K562 (cell line): ENCODE measurements at regions not wholly inside any gene's neighbourhood (a gene's known extent, or its start where the extent isn't known, plus 50 kb on each side); places are given as distances from the start of the nearest gene placed in this dataset.

Experiments
- ATAC-seq: fragments of 200-7000 bp; cut with Tn5 transposase; 3 replicates; pipeline ENCODE4 v1.9.1; 2020; ENCODE audit warnings: moderate library complexity
- BruUV-seq: library from RNA; stranded (reverse); fragments of 400-500 nt; replicated peaks from 2 replicates; lab custom pipeline; 2021; lab: Mats Ljungman, UMichigan
- CTCF ChIA-PET: fragments of 300-600 bp; formaldehyde crosslinking; extraction: SDS; loops from one replicate; lab custom pipeline; 2021; ENCODE audit warnings: low intra/inter-chr PET ratio; lab: Yijun Ruan, JAX
- POLR2A ChIA-PET: fragments of 300-600, 350-650 bp; sonication (Branson Sonifier 250); formaldehyde crosslinking; extraction: SDS; loops from one replicate; lab custom pipeline; 2021; ENCODE audit warnings: antibody characterized with exemption, inconsistent platforms; lab: Yijun Ruan, JAX
- DNase-seq, 4 experiments: peaks; one replicate each; pipeline versions ENCODE4 v3.0.0 to v3.0.0-alpha.2; 2011 to 2018; ENCODE audit warnings: low spot score in 3 of 4, mixed read lengths in 3 of 4; ENCODE audit errors: extremely low read depth in 1 of 4
- FAIRE-seq: peaks from 2 replicates; lab custom pipeline; 2011; peaks lifted over from hg19 to GRCh38; lab: Jason Lieb, UNC
- H2AFZ ChIP-seq: 2 replicates; pipeline ENCODE4 v1.6.0; 2011; ENCODE audit warnings: low read depth, low read length, control low read depth, inconsistent platforms
- H3K27ac ChIP-seq: fragments of 200-600 bp; 3 replicates; pipeline ENCODE4 v1.8.0; 2011; ENCODE audit warnings: low read depth, mild to moderate bottlenecking, control low read depth, inconsistent platforms, low read length, moderate library complexity, mixed read lengths; ENCODE audit errors: extremely low read depth
- H3K27me3 ChIP-seq, 2 experiments: fragments of 300-600 bp in 1 of 2; 2 replicates in 1 of 2; 3 replicates in 1 of 2; pipeline versions ENCODE4 v1.6.0 to v1.8.0; 2011; ENCODE audit warnings: inconsistent platforms in 2 of 2, low read length in 2 of 2, mild to moderate bottlenecking in 1 of 2, mixed read lengths in 1 of 2, moderate library complexity in 1 of 2; ENCODE audit not compliant: control insufficient read depth in 2 of 2, insufficient read depth in 2 of 2
- H3K36me3 ChIP-seq: fragments of 300-600 bp; 3 replicates; pipeline ENCODE4 v1.8.0; 2011; ENCODE audit warnings: mild to moderate bottlenecking, low read length, inconsistent platforms; ENCODE audit not compliant: control insufficient read depth, insufficient read depth
- H3K4me1 ChIP-seq, 2 experiments: fragments of 200-600 bp in 1 of 2; replicated peaks in 1 of 2; 2 replicates in 1 of 2; 3 replicates in 1 of 2; pipeline versions ENCODE4 v1.5.1 to v1.8.0; 2011; ENCODE audit warnings: inconsistent platforms in 2 of 2, low read length in 2 of 2, mild to moderate bottlenecking in 1 of 2, mixed read lengths in 1 of 2, moderate library complexity in 1 of 2; ENCODE audit not compliant: control insufficient read depth in 2 of 2, insufficient read depth in 2 of 2
- H3K4me2 ChIP-seq: 2 replicates; pipeline ENCODE4 v1.6.1; 2011; ENCODE audit warnings: low read length, control low read depth, inconsistent platforms, mixed read lengths; ENCODE audit not compliant: insufficient read depth
- H3K4me3 ChIP-seq: fragments of 200-600 bp; sonication (generic), shearing (Covaris generic); 2 replicates; pipeline ENCODE4 v1.5.1; 2016; ENCODE audit warnings: control low read depth, inconsistent platforms
- H3K79me2 ChIP-seq: fragments of 200-600 bp; 3 replicates; pipeline ENCODE4 v1.8.0; 2011; ENCODE audit warnings: low read length, inconsistent platforms; ENCODE audit not compliant: control insufficient read depth, insufficient read depth
- H3K9ac ChIP-seq, 2 experiments: 2 replicates each; pipeline versions ENCODE4 v1.6.0 to v1.6.1; 2011; ENCODE audit warnings: low read depth in 2 of 2, low read length in 2 of 2, control low read depth in 1 of 2, inconsistent platforms in 1 of 2, mild to moderate bottlenecking in 1 of 2, mixed read lengths in 1 of 2; ENCODE audit not compliant: insufficient read depth in 1 of 2
- H3K9me1 ChIP-seq: one replicate; pipeline ENCODE4 v1.6.0; 2011; ENCODE audit warnings: inconsistent platforms, mild to moderate bottlenecking, low read length, moderate library complexity; ENCODE audit not compliant: control insufficient read depth, insufficient read depth
- H3K9me3 ChIP-seq: replicated peaks from 2 replicates; pipeline ENCODE4 v1.5.1; 2011; ENCODE audit warnings: low read depth, low read length, inconsistent platforms; ENCODE audit not compliant: control insufficient read depth, insufficient read depth
- H4K20me1 ChIP-seq: replicated peaks from 2 replicates; pipeline ENCODE4 v1.6.1; 2011; ENCODE audit warnings: low read length, inconsistent platforms, mixed read lengths; ENCODE audit not compliant: control insufficient read depth, insufficient read depth
- CEBPG ChIP-seq, 3 experiments: fragments of 200-800 bp in 1 of 3; sonication (Bioruptor generic) in 1 of 3; sonication (generic) in 1 of 3; formaldehyde crosslinking in 1 of 3; IDR thresholded peaks in 2 of 3; conservative IDR thresholded peaks in 1 of 3; 2 replicates each; pipeline versions ENCODE4 v1.6.1 to v1.8.0; 2016 to 2022; ENCODE audit warnings: missing compliant biosample characterization in 2 of 3, missing genetic modification characterization in 2 of 3, mild to moderate bottlenecking in 1 of 3, missing genetic modification reagents in 1 of 3
- CHD2 ChIP-seq: IDR thresholded peaks from 2 replicates; pipeline ENCODE4 v1.6.1; 2011; ENCODE audit warnings: low read depth, low read length
- RFX1 ChIP-seq: fragments of 450-650 bp; IDR thresholded peaks from 2 replicates; pipeline ENCODE4 v1.6.1; 2016; ENCODE audit warnings: mild to moderate bottlenecking, moderate library complexity
- ZNF23 ChIP-seq: fragments of 250-450 bp; sonication (Bioruptor Pico); IDR thresholded peaks from 2 replicates; pipeline ENCODE4 v1.4.0; 2020; ENCODE audit warnings: mild to moderate bottlenecking
- WGBS: fragments of 100-300 bp; shearing (Covaris generic); methylation state at CpG from one replicate; pipeline ENCODE4 v1.1.6; 2016; ENCODE audit warnings: low coverage, mixed read lengths; ENCODE audit not compliant: insufficient coverage; ENCODE audit errors: missing lambda C conversion rate; 5-methylcytosine and 5-hydroxymethylcytosine counted together
- in situ Hi-C: fragments of 300-500 bp; cut with MboI; formaldehyde crosslinking; loops from 4 replicates; pipeline ENCODE4 v1.15.0; 2018; ENCODE audit warnings: inconsistent platforms, mixed read lengths
- intact Hi-C: fragments of 100-400 bp; cut with micrococcal nuclease; formaldehyde crosslinking; loops from 2 replicates; pipeline ENCODE4 v1.14.2; 2022

DNA sequence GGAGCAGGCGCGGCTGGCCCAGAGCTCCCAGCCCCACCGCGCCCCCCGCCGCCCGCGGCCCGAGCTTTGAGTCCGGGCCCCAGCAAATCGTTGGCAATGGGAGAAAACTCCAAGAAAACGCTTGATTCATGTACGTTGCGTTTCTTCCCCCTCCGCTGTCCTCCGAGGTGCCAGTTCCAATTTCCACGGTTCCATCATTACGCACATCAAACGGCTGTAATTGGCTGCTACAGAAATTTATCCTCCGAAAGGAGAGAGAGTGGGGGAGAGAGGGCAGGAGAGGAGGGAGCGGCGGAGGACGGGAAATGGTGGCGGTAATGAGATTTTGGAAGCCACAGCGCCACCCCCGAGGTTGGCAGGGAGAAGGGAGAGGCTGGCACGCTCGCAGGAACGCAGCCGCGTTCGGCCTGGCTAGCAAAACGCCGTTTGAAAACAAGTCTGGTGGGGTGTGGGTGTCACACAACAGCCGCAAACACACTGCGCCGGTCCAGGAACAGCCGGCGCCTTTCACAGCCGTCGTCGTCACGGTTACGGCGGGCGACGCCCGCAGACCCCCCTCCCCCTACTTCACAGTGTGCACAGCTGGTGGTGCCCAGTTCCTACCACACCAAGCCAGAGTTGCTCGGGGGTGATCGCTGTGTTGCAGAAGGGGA, 57.5 kb downstream of the UNCX start:
- Histone ChIP-seq H3K36me3 (no peaks in the 10 kb centered on the region), H3K4me1 (peaks cover 0 to 40% of the 10 kb centered on the region in 2 experiments; a peak in 2 of 5 replicates), H3K9ac (no peak overlapping the region), H2AFZ (no peak overlapping the region), H3K9me1 (no peaks in the 10 kb centered on the region), H3K9me3 (no peaks in the 10 kb centered on the region), H4K20me1 (0 out of 2 replicates have a peak, but pooled peaks cover 4% of the 10 kb centered on the region), H3K79me2 (no peaks in the 10 kb centered on the region), H3K27me3 (peaks cover 24 to 77% of the 10 kb centered on the region in 2 experiments; a peak in 4 of 5 replicates), H3K27ac (no peak overlapping the region), H3K4me2 (no peak overlapping the region), H3K4me3 (no peak overlapping the region)
- POLR2A ChIA-PET = interaction anchor here (0.6 to 1.4 kb wide), 2 partner anchors 8 to 11 kb away, joined by 3 read pairs; no protein-coding TSS in a partner anchor
- DNase-seq (no peak), ATAC-seq (no peak), FAIRE-seq (no peak)
- TF ChIP-seq CHD2 = no peak
- peak; percentile 51; the same call in 1 of the 2 replicates for TF ChIP-seq RFX1
- no TSS peak for BruUV-seq
- WGBS = 5% methylated on average over 24 of the region's 50 CpGs
- in situ Hi-C loops (no loop called here), intact Hi-C loops (no loop called here)
- CTCF ChIA-PET = interaction anchor here (0.5 kb wide), 1 partner anchor 122 kb away, joined by 3 read pairs; no protein-coding TSS in a partner anchor

DNA sequence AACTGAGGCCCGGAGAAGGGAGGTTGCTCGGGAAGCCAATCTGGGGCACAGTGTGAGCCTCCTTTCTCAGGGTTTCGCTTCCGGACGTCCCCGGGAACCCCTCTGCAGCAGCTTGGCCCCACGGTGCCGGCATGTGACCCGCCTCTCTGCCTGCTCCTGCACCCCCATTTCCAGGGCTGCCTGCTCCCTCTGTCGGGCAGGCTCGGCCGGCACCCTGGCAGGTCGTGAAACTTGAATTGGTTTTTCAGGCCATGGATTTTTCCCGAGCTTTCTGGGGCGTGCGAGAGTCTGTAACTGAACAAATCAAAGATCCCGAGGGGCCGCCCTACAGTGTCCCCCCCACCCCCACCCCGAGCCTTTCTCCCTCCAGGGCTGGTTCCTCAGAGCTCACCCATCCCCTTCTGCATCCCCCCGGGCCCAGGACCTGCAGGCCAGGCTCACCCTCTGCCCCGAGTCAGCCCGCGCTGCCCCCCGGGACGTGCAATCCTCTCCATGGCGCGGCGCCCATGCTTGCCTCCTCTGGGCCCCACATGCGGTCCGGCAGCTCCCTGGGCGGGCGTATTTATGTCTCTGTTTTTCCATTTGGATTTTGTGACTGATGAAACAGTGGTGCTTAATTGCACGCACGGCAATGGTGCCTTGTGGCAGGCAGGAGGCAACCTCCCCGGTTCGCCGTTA, 58.1 kb downstream of the UNCX start:
- intact Hi-C loops = no loop called here

More for the DNA sequence above, 58.1 kb downstream of the UNCX start:
- ChIA-PET CTCF (no interaction called here), POLR2A (interaction anchor here (1.4 kb wide), 1 partner anchor 8 kb away, joined by 3 read pairs; no protein-coding TSS in a partner anchor)
- no TSS peak for BruUV-seq
- Histone ChIP-seq H3K4me3 (no peak overlapping the region), H3K9me1 (no peaks in the 10 kb centered on the region), H3K9me3 (no peaks in the 10 kb centered on the region), H3K9ac (no peak overlapping the region), H3K4me1 (peaks cover 0 to 40% of the 10 kb centered on the region in 2 experiments; a peak in 2 of 5 replicates)
- no peak for FAIRE-seq
- 9% methylated on average over 28 of the region's 37 CpGs for WGBS
- in situ Hi-C loops = no loop called here
- ATAC-seq = peak; percentile 13; the same call in 1 of the 3 replicates
- DNase-seq = no peak
- TF ChIP-seq CEBPG (CRISPR knock-in tag; IDR thresholded peaks at IDR 0.05) (peak; percentile 46), CEBPG (tag; conservative IDR thresholded peaks at IDR 0.05 in 1 of 2, IDR thresholded peaks at IDR 0.05 in 1 of 2) (no peak), ZNF23 (no peak)
- TF ChIP-seq, all 486 proteins: peak for 1
- Histone ChIP-seq H4K20me1 (0 out of 2 replicates have a peak, but pooled peaks cover 4% of the 10 kb centered on the region), H3K79me2 (no peaks in the 10 kb centered on the region), H2AFZ (no peak overlapping the region), H3K36me3 (no peaks in the 10 kb centered on the region), H3K27ac (no peak overlapping the region), H3K4me2 (no peak overlapping the region), H3K27me3 (peaks cover 22 to 71% of the 10 kb centered on the region in 2 experiments; a peak in 4 of 5 replicates)
